Tibial nerve (tissue), 4 donors: ENCODE measurements at regions not wholly inside any gene's neighbourhood (a gene's known extent, or its start where the extent isn't known, plus 50 kb on each side); places are given as distances from the start of the nearest gene placed in this dataset.

Experiments used
- DNase-seq, 2 donors: peaks; one replicate each; pipeline ENCODE4 v3.0.0-alpha.2; 2019; ENCODE audit warnings: low spot score in 2 of 2
- H3K27ac ChIP-seq, 4 donors: fragments of 200-600 bp; sonication (generic) in 3 of 4; one replicate each; pipeline ENCODE4 v1.5.1; 2017 to 2019; ENCODE audit warnings: mild to moderate bottlenecking in 1 of 4
- H3K27me3 ChIP-seq, 2 donors: fragments of 200-600 bp; sonication (generic) in 1 of 2; one replicate each; pipeline versions ENCODE4 v1.5.1 to v1.6.0; 2017 to 2019
- H3K36me3 ChIP-seq, 3 donors: fragments of 200-600 bp; sonication (generic); one replicate each; pipeline ENCODE4 v1.5.1; 2018 to 2019
- H3K4me1 ChIP-seq, 4 donors: fragments of 200-600 bp; sonication (generic) in 3 of 4; one replicate each; pipeline ENCODE4 v1.5.1; 2017 to 2019
- H3K4me3 ChIP-seq, 4 donors: fragments of 200-600 bp; sonication (generic) in 3 of 4; one replicate each; pipeline ENCODE4 v1.5.1; 2017 to 2019; ENCODE audit warnings: mild to moderate bottlenecking in 1 of 4, moderate library complexity in 1 of 4
- H3K9me3 ChIP-seq, 4 donors: fragments of 200-600 bp; sonication (generic) in 3 of 4; one replicate each; pipeline ENCODE4 v1.5.1; 2017 to 2019
- CTCF ChIP-seq, 5 experiments: fragments of 200-600 bp in 3 of 5; fragments of 450-650 bp in 2 of 5; sonication (generic) in 3 of 5; IDR thresholded peaks; one replicate each; pipeline ENCODE4 v1.5.1; 2016 to 2019; ENCODE audit warnings: antibody characterized with exemption in 5 of 5, mild to moderate bottlenecking in 3 of 5, moderate library complexity in 2 of 5
- EP300 ChIP-seq, 2 donors: sonication (generic); formaldehyde crosslinking; IDR thresholded peaks; one replicate each; pipeline ENCODE4 v1.6.1; 2017; ENCODE audit warnings: antibody characterized with exemption in 2 of 2, mild to moderate bottlenecking in 1 of 2
- POLR2A ChIP-seq, 2 donors: fragments of 450-650 bp; IDR thresholded peaks; one replicate each; pipeline ENCODE4 v1.6.1; 2017; ENCODE audit warnings: antibody characterized with exemption in 2 of 2, mild to moderate bottlenecking in 2 of 2, moderate library complexity in 2 of 2
- WGBS, 2 donors: methylation state at CpG; one replicate each; pipeline ENCODE4 v1.1.5; 2018; 5-methylcytosine and 5-hydroxymethylcytosine counted together

GRCh38 chr12:88781909-88782308 lies 201.6 kb upstream of the KITLG start:
- no peaks in the 10 kb centered on the region for H3K4me1 ChIP-seq
- no peaks in the 10 kb centered on the region for H3K27me3 ChIP-seq
- H3K27ac ChIP-seq, result no peak overlapping the region
- DNase-seq, result no peak
- TF ChIP-seq EP300 (IDR thresholded peaks at IDR 0.05), result no peak
- no peak for TF ChIP-seq POLR2A (IDR thresholded peaks at IDR 0.05)
- TF ChIP-seq CTCF (IDR thresholded peaks at IDR 0.05), result no peak
- H3K36me3 ChIP-seq, result no peaks in the 10 kb centered on the region
- no peak overlapping the region for H3K4me3 ChIP-seq
- no peaks in the 10 kb centered on the region for H3K9me3 ChIP-seq

GRCh38 chr12:88778064-88778463 lies 197.8 kb upstream of the KITLG start:
- WGBS, 2 donors, result 88 to 93% methylated on average over 1 of the region's 1 CpG
- H3K27ac ChIP-seq, result no peak overlapping the region
- no peaks in the 10 kb centered on the region for H3K4me1 ChIP-seq
- no peak for TF ChIP-seq CTCF (IDR thresholded peaks at IDR 0.05)
- TF ChIP-seq POLR2A (IDR thresholded peaks at IDR 0.05), result no peak
- TF ChIP-seq EP300 (IDR thresholded peaks at IDR 0.05), result no peak
- H3K36me3 ChIP-seq, result no peaks in the 10 kb centered on the region
- H3K27me3 ChIP-seq, result no peaks in the 10 kb centered on the region
- no peaks in the 10 kb centered on the region for H3K9me3 ChIP-seq
- H3K4me3 ChIP-seq, result no peak overlapping the region
- DNase-seq, result no peak

GRCh38 chr12:88775742-88776151 lies 195.5 kb upstream of the KITLG start:
- TF ChIP-seq CTCF (IDR thresholded peaks at IDR 0.05) (no peak), POLR2A (IDR thresholded peaks at IDR 0.05) (no peak), EP300 (IDR thresholded peaks at IDR 0.05) (no peak)
- Histone ChIP-seq H3K36me3 (no peaks in the 10 kb centered on the region), H3K27ac (no peak overlapping the region), H3K27me3 (no peaks in the 10 kb centered on the region), H3K4me1 (no peaks in the 10 kb centered on the region), H3K4me3 (no peak overlapping the region), H3K9me3 (no peaks in the 10 kb centered on the region)
- WGBS, 2 donors, result 78 to 80% methylated on average over 3 of the region's 3 CpGs
- no peak for DNase-seq

- Histone ChIP-seq H3K9me3 (no peaks in the 10 kb centered on the region), H3K27ac (no peak overlapping the region), H3K27me3 (no peaks in the 10 kb centered on the region), H3K36me3 (no peaks in the 10 kb centered on the region), H3K4me1 (no peaks in the 10 kb centered on the region), H3K4me3 (no peak overlapping the region)
- no peak for DNase-seq
- WGBS, 2 donors, result 40 to 65% methylated on average over 1 of the region's 1 CpG
- TF ChIP-seq CTCF (IDR thresholded peaks at IDR 0.05) (no peak), POLR2A (IDR thresholded peaks at IDR 0.05) (no peak), EP300 (IDR thresholded peaks at IDR 0.05) (no peak)
Measured at GRCh38 chr12:88767699-88768098, 187.4 kb upstream of the KITLG start.

GRCh38 chr12:88764781-88765480 lies 184.7 kb upstream of the KITLG start:
- DNase-seq, result no peak
- 57 to 72% methylated on average over 3 of the region's 3 CpGs for WGBS, 2 donors
- Histone ChIP-seq H3K4me3 (no peak overlapping the region), H3K27me3 (no peaks in the 10 kb centered on the region), H3K36me3 (no peaks in the 10 kb centered on the region), H3K27ac (no peak overlapping the region), H3K4me1 (no peaks in the 10 kb centered on the region), H3K9me3 (no peaks in the 10 kb centered on the region)
- no peak for TF ChIP-seq EP300 (IDR thresholded peaks at IDR 0.05)
- no peak for TF ChIP-seq POLR2A (IDR thresholded peaks at IDR 0.05)
- no peak for TF ChIP-seq CTCF (IDR thresholded peaks at IDR 0.05)
